ENCODE measurements at regions not wholly inside any gene's neighbourhood (a gene's known extent, or its start where the extent isn't known, plus 50 kb on each side); places are given as distances from the start of the nearest gene placed in this dataset.

DNA sequence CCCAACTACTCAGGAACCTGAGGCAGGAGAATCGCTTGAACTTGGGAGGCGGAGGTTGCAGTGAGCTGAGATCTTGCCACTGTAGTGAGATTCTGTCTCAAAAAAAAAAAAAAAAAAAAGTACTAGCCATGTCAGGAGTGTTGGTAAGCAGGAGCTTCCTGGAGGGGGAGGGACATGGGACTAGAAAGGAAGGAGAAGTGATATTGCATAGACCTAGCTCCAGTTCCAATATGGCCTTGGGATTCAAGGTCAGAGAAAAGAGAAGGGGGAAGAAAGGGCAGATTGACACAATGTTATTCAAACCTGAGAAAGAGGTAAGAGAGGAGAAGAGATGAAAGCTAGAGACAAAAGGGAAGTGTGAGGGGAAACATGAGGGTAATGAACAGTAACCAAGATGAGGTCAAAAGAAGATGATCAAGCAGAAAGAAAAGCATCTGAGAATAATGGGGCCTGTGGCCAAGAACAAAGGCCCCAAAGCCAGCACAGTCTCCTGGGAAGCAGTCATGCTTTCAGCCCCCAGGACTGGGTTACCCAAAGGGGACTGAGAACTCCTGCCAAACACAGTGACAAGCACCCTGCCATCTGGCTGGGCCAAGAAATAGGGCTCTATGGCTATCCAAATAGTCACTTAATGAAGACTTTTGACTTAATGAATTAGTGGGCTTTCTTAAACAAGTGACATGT, 51.7 kb upstream of the FTH1 start:
- POLR2A ChIA-PET: no interaction called here
- H3K4me3 ChIP-seq (replicated peaks in 1 of 3; ENCODE audit: insufficient read depth in 1 of 3, low read depth in 1 of 3, low read length in 3 of 3): no peak overlapping the region
- no peaks in the 10 kb centered on the region for H3K9me1 ChIP-seq (replicated peaks; ENCODE audit: control insufficient read depth, extremely low read depth, insufficient read depth, low read length)
- BruUV-seq (replicated peaks): no TSS peak
- no peak overlapping the region for H3K27ac ChIP-seq (ENCODE audit: insufficient read depth, low read depth, low read length)
- DNase-seq (ENCODE audit: low read depth, low spot score) (no peak), FAIRE-seq (no peak)
- no peak overlapping the region for H2AFZ ChIP-seq (ENCODE audit: low read depth, low read length)
- H3K4me2 ChIP-seq (ENCODE audit: insufficient read depth, low read length): no peak overlapping the region
- dilution Hi-C loops (cut with MboI; ENCODE audit: extremely low pct_ligation_motif_present, low sequenced_read_pairs) (no loop called here), intact Hi-C loops (cut with micrococcal nuclease) (no loop called here)
- H3K9ac ChIP-seq (replicated peaks; ENCODE audit: extremely low read depth, insufficient read depth, low read length): no peak overlapping the region
- no peaks in the 10 kb centered on the region for H3K27me3 ChIP-seq (ENCODE audit: control insufficient read depth in 2 of 2, insufficient read depth in 2 of 2, low read length in 2 of 2)
- H3K36me3 ChIP-seq (ENCODE audit: control insufficient read depth in 2 of 2, extremely low read depth in 1 of 2, insufficient read depth in 2 of 2, low read length in 2 of 2): no peaks in the 10 kb centered on the region
- no peaks in the 10 kb centered on the region for H3K4me1 ChIP-seq (ENCODE audit: control insufficient read depth, extremely low read depth, insufficient read depth, low read length)
- no peaks in the 10 kb centered on the region for H4K20me1 ChIP-seq (replicated peaks; ENCODE audit: control insufficient read depth, extremely low read depth, insufficient read depth, low read length)
- no peak for TF ChIP-seq POLR2A (IDR thresholded peaks at IDR 0.05; ENCODE audit: low read depth, low read length)
- TF ChIP-seq, protein P1, sequence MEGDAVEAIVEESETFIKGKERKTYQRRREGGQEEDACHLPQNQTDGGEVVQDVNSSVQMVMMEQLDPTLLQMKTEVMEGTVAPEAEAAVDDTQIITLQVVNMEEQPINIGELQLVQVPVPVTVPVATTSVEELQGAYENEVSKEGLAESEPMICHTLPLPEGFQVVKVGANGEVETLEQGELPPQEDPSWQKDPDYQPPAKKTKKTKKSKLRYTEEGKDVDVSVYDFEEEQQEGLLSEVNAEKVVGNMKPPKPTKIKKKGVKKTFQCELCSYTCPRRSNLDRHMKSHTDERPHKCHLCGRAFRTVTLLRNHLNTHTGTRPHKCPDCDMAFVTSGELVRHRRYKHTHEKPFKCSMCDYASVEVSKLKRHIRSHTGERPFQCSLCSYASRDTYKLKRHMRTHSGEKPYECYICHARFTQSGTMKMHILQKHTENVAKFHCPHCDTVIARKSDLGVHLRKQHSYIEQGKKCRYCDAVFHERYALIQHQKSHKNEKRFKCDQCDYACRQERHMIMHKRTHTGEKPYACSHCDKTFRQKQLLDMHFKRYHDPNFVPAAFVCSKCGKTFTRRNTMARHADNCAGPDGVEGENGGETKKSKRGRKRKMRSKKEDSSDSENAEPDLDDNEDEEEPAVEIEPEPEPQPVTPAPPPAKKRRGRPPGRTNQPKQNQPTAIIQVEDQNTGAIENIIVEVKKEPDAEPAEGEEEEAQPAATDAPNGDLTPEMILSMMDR (IDR thresholded peaks at IDR 0.05; ENCODE audit: extremely low read depth in 1 of 2, insufficient read depth in 1 of 2, low read depth in 1 of 2, low read length in 2 of 2): no peak
- no peak for TF ChIP-seq EZH2 (IDR thresholded peaks at IDR 0.05; ENCODE audit: borderline replicate concordance, low read depth, low read length, severe bottlenecking)
- no peak for TF ChIP-seq MYC (IDR thresholded peaks at IDR 0.05; ENCODE audit: low read depth, low read length)
- no peak for TF ChIP-seq GATA2 (IDR thresholded peaks at IDR 0.05; ENCODE audit: insufficient read depth, insufficient read length, low read depth, low read length)
- H3K9me3 ChIP-seq (replicated peaks; ENCODE audit: control insufficient read depth, insufficient read depth, low read length): no peaks in the 10 kb centered on the region
- CTCF ChIA-PET: no interaction called here
- no peaks in the 10 kb centered on the region for H3K79me2 ChIP-seq (ENCODE audit: control insufficient read depth, insufficient read depth, low read length)

Measured in endothelial cell of umbilical vein (primary cell).